Effector memory CD8-positive, alpha-beta T cell (primary cell): ENCODE measurements at regions not wholly inside any gene's neighbourhood (a gene's known extent, or its start where the extent isn't known, plus 50 kb on each side); places are given as distances from the start of the nearest gene placed in this dataset.
"Not testable (repeated sequence)": the region's sequence is repeated elsewhere in the genome, so short reads cannot be mapped to it uniquely, and the experiment has no call there.

ENCODE experiments used
- ATAC-seq: fragments of 150-1000 bp; cut with Tn5 transposase; replicated peaks from 2 replicates; pipeline ENCODE4 v1.10.0; 2021; ENCODE audit warnings: mild to moderate bottlenecking, moderate library complexity
- DNase-seq, 3 experiments: peaks; one replicate each; pipeline ENCODE4 v3.0.0; 2021
- H3K27ac Mint-ChIP-seq, 2 donors: one replicate each; pipeline ENCODE4 v1.8.0; 2022; ENCODE audit warnings: mild to moderate bottlenecking in 2 of 2, mixed read lengths in 2 of 2, moderate library complexity in 2 of 2
- H3K27me3 Mint-ChIP-seq, 2 donors: one replicate each; pipeline ENCODE4 v1.8.0; 2022; ENCODE audit warnings: mixed read lengths in 2 of 2
- H3K36me3 Mint-ChIP-seq: one replicate; pipeline ENCODE4 v1.8.0; 2022; ENCODE audit warnings: mild to moderate bottlenecking, moderate library complexity, mixed read lengths; ENCODE audit not compliant: insufficient read depth
- H3K4me1 Mint-ChIP-seq, 2 donors: one replicate each; pipeline ENCODE4 v1.8.0; 2022; ENCODE audit warnings: low read depth in 2 of 2, mixed read lengths in 2 of 2
- H3K4me3 Mint-ChIP-seq, 2 donors: one replicate each; pipeline ENCODE4 v1.8.0; 2022; ENCODE audit warnings: mild to moderate bottlenecking in 2 of 2, mixed read lengths in 2 of 2, moderate library complexity in 2 of 2
- H3K9me3 Mint-ChIP-seq, 2 donors: one replicate each; pipeline ENCODE4 v1.8.0; 2022; ENCODE audit warnings: mixed read lengths in 2 of 2

- Mint-ChIP-seq H3K27me3 (no peaks in the 10 kb centered on the region), H3K4me3 (no peak overlapping the region), H3K36me3 (peaks cover 3% of the 10 kb centered on the region), H3K9me3 (peaks cover 0 to 3% of the 10 kb centered on the region in 2 donors), H3K27ac (no peak overlapping the region), H3K4me1 (no peaks in the 10 kb centered on the region)
- DNase-seq (no peak), ATAC-seq (no peak)
Observed at GRCh38 chr5:28685794-28686193, 1647.4 kb upstream of the CDH9 start.

GRCh38 chr5:28678899-28679298 lies 1640.5 kb upstream of the CDH9 start:
- Mint-ChIP-seq H3K27me3 (no peaks in the 10 kb centered on the region), H3K4me1 (no peaks in the 10 kb centered on the region), H3K27ac (no peak overlapping the region), H3K4me3 (no peak overlapping the region), H3K9me3 (peaks cover 0 to 1% of the 10 kb centered on the region in 2 donors), H3K36me3 (no peaks in the 10 kb centered on the region)
- ATAC-seq = no peak
- no peak for DNase-seq

GRCh38 chr5:28666110-28666509 lies 1627.7 kb upstream of the CDH9 start:
- Mint-ChIP-seq H3K36me3 (peaks cover 4% of the 10 kb centered on the region), H3K27ac (no peak overlapping the region), H3K27me3 (no peaks in the 10 kb centered on the region), H3K9me3 (peaks cover 8 to 32% of the 10 kb centered on the region in 2 donors), H3K4me3 (no peak overlapping the region), H3K4me1 (no peaks in the 10 kb centered on the region)
- no peak for ATAC-seq
- DNase-seq = no peak

- no peak overlapping the region for H3K27ac Mint-ChIP-seq
- DNase-seq = no peak
- no peaks in the 10 kb centered on the region for H3K4me1 Mint-ChIP-seq
- no peak for ATAC-seq
- peaks cover 9 to 14% of the 10 kb centered on the region in 2 donors for H3K9me3 Mint-ChIP-seq
- no peak overlapping the region for H3K4me3 Mint-ChIP-seq
- no peaks in the 10 kb centered on the region for H3K27me3 Mint-ChIP-seq
- H3K36me3 Mint-ChIP-seq = no peaks in the 10 kb centered on the region
Observed at GRCh38 chr5:28648108-28648507, 1609.7 kb upstream of the CDH9 start.

- no peaks in the 10 kb centered on the region for H3K27me3 Mint-ChIP-seq
- no peak overlapping the region for H3K4me3 Mint-ChIP-seq
- no peak overlapping the region for H3K27ac Mint-ChIP-seq
- no peaks in the 10 kb centered on the region for H3K36me3 Mint-ChIP-seq
- ATAC-seq (no peak), DNase-seq (no peak)
- no peaks in the 10 kb centered on the region for H3K9me3 Mint-ChIP-seq
- no peaks in the 10 kb centered on the region for H3K4me1 Mint-ChIP-seq
Observed at GRCh38 chr5:28632607-28633006, 1594.2 kb upstream of the CDH9 start.

GRCh38 chr5:28603869-28604268 lies 1565.5 kb upstream of the CDH9 start:
- Mint-ChIP-seq H3K4me1 (no peaks in the 10 kb centered on the region), H3K27ac (no peak overlapping the region), H3K27me3 (no peaks in the 10 kb centered on the region), H3K9me3 (peaks cover 0 to 10% of the 10 kb centered on the region in 2 donors), H3K4me3 (no peak overlapping the region), H3K36me3 (peaks cover 2% of the 10 kb centered on the region)
- ATAC-seq (no peak), DNase-seq (no peak)

GRCh38 chr5:28602429-28602828 lies 1564.0 kb upstream of the CDH9 start:
- ATAC-seq (no peak), DNase-seq (no peak)
- Mint-ChIP-seq H3K4me3 (no peak overlapping the region), H3K4me1 (no peaks in the 10 kb centered on the region), H3K36me3 (peaks cover 2% of the 10 kb centered on the region), H3K9me3 (no peaks in the 10 kb centered on the region), H3K27me3 (no peaks in the 10 kb centered on the region), H3K27ac (no peak overlapping the region)

GRCh38 chr5:28596707-28597106 lies 1558.3 kb upstream of the CDH9 start:
- ATAC-seq, DNase-seq, H3K27ac Mint-ChIP-seq, H3K4me3 Mint-ChIP-seq, H3K9me3 Mint-ChIP-seq, H3K36me3 Mint-ChIP-seq, H3K4me1 Mint-ChIP-seq, H3K27me3 Mint-ChIP-seq: not testable (repeated sequence)

GRCh38 chr5:28580616-28581015 lies 1542.2 kb upstream of the CDH9 start:
- DNase-seq (no peak), ATAC-seq (no peak)
- H3K9me3 Mint-ChIP-seq = peaks cover 19 to 45% of the 10 kb centered on the region in 2 donors
- no peaks in the 10 kb centered on the region for H3K36me3 Mint-ChIP-seq
- H3K4me3 Mint-ChIP-seq = no peak overlapping the region
- H3K27ac Mint-ChIP-seq = no peak overlapping the region
- H3K27me3 Mint-ChIP-seq = no peaks in the 10 kb centered on the region
- no peaks in the 10 kb centered on the region for H3K4me1 Mint-ChIP-seq

GRCh38 chr5:28576022-28576421 lies 1537.6 kb upstream of the CDH9 start:
- DNase-seq = no peak

GRCh38 chr5:28575368-28575767 lies 1537.0 kb upstream of the CDH9 start:
- Mint-ChIP-seq H3K36me3 (no peaks in the 10 kb centered on the region), H3K27ac (no peak overlapping the region), H3K9me3 (peaks cover 23 to 38% of the 10 kb centered on the region in 2 donors), H3K4me3 (no peak overlapping the region), H3K27me3 (no peaks in the 10 kb centered on the region), H3K4me1 (no peaks in the 10 kb centered on the region)
- DNase-seq = no peak
- ATAC-seq = no peak

More at GRCh38 chr5:28576022-28576421, 1537.6 kb upstream of the CDH9 start:
- Mint-ChIP-seq H3K9me3 (peaks cover 23 to 42% of the 10 kb centered on the region in 2 donors), H3K36me3 (no peaks in the 10 kb centered on the region), H3K27ac (no peak overlapping the region), H3K4me1 (no peaks in the 10 kb centered on the region), H3K4me3 (no peak overlapping the region), H3K27me3 (no peaks in the 10 kb centered on the region)
- ATAC-seq = no peak

- H3K4me1 Mint-ChIP-seq = no peaks in the 10 kb centered on the region
- H3K27ac Mint-ChIP-seq = no peak overlapping the region
- H3K9me3 Mint-ChIP-seq = peaks cover 23 to 35% of the 10 kb centered on the region in 2 donors
- no peak for ATAC-seq
- no peaks in the 10 kb centered on the region for H3K27me3 Mint-ChIP-seq
- no peaks in the 10 kb centered on the region for H3K36me3 Mint-ChIP-seq
- H3K4me3 Mint-ChIP-seq = no peak overlapping the region
- DNase-seq = no peak
Observed at GRCh38 chr5:28574606-28575005, 1536.2 kb upstream of the CDH9 start.

- H3K4me3 Mint-ChIP-seq = no peak overlapping the region
- peaks cover 14 to 21% of the 10 kb centered on the region in 2 donors for H3K9me3 Mint-ChIP-seq
- ATAC-seq (no peak), DNase-seq (no peak)
- H3K27ac Mint-ChIP-seq = no peak overlapping the region
- no peaks in the 10 kb centered on the region for H3K4me1 Mint-ChIP-seq
- no peaks in the 10 kb centered on the region for H3K36me3 Mint-ChIP-seq
- H3K27me3 Mint-ChIP-seq = no peaks in the 10 kb centered on the region
Observed at GRCh38 chr5:28567048-28567447, 1528.7 kb upstream of the CDH9 start.

- H3K9me3 Mint-ChIP-seq = peaks cover 11 to 37% of the 10 kb centered on the region in 2 donors
- no peaks in the 10 kb centered on the region for H3K4me1 Mint-ChIP-seq
- no peak for ATAC-seq
- H3K36me3 Mint-ChIP-seq = no peaks in the 10 kb centered on the region
- no peaks in the 10 kb centered on the region for H3K27me3 Mint-ChIP-seq
- no peak overlapping the region for H3K4me3 Mint-ChIP-seq
- no peak for DNase-seq
- no peak overlapping the region for H3K27ac Mint-ChIP-seq
Observed at GRCh38 chr5:28561522-28561921, 1523.1 kb upstream of the CDH9 start.

- Mint-ChIP-seq H3K4me3 (no peak overlapping the region), H3K27me3 (no peaks in the 10 kb centered on the region), H3K36me3 (no peaks in the 10 kb centered on the region), H3K4me1 (no peaks in the 10 kb centered on the region), H3K9me3 (peaks cover 5 to 53% of the 10 kb centered on the region in 2 donors), H3K27ac (no peak overlapping the region)
- DNase-seq = no peak
- no peak for ATAC-seq
Observed at GRCh38 chr5:28558196-28558595, 1519.8 kb upstream of the CDH9 start.
